ENCODE measurements at regions not wholly inside any gene's neighbourhood (a gene's known extent, or its start where the extent isn't known, plus 50 kb on each side); places are given as distances from the start of the nearest gene placed in this dataset.

- H3K27ac Mint-ChIP-seq = no peak overlapping the region
- H3K36me3 Mint-ChIP-seq = no peaks in the 10 kb centered on the region
- H3K4me3 Mint-ChIP-seq = no peak overlapping the region
- H3K27me3 Mint-ChIP-seq (ENCODE audit: low read depth) = no peaks in the 10 kb centered on the region
- peaks cover 5% of the 10 kb centered on the region; the same call in 1 of the 2 replicates for H3K4me1 Mint-ChIP-seq
- DNase-seq (ENCODE audit: low spot score) (no peak), ATAC-seq (no peak)
- ChIA-PET POLR2A (no interaction called here), CTCF (no interaction called here)
- TF ChIP-seq MAX (CRISPR knock-in tag; IDR thresholded peaks at IDR 0.05) (no peak), ZNF671 (CRISPR knock-in tag; IDR thresholded peaks at IDR 0.05) (no peak), TP53 (CRISPR knock-in tag; IDR thresholded peaks at IDR 0.05) (no peak)
- no peaks in the 10 kb centered on the region for H3K9me3 Mint-ChIP-seq
These were observed 1014.2 kb downstream of the FAT4 start for GRCh38 chr4:126328914-126329313.

DNA sequence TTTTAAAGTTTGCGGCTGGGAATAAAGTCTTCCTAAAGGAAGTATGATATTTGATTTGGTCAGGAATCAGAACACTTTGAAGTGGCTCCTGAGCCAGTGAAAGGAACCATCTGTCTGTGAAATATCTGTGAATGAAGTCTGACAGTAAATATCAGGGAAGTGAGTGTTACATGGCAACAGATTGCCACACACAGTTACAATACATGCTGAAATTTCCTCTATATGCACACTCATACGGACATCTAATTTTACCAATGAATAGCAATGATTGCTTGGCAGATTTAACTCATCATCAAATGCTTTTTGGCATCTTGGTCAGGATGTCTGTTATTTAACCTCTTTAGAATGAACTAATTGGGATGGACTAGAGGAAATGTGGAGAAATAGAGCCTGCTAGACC lies 1023.8 kb downstream of the FAT4 start:
- peaks cover 6% of the 10 kb centered on the region; the same call in 1 of the 2 replicates for H3K4me1 Mint-ChIP-seq

More for the DNA sequence above, 1023.8 kb downstream of the FAT4 start:
- Mint-ChIP-seq H3K27ac (no peak overlapping the region), H3K9me3 (no peaks in the 10 kb centered on the region), H3K27me3 (ENCODE audit: low read depth) (no peaks in the 10 kb centered on the region), H3K4me3 (no peak overlapping the region), H3K36me3 (no peaks in the 10 kb centered on the region)
- ChIA-PET CTCF (no interaction called here), POLR2A (no interaction called here)
- no peak for DNase-seq (ENCODE audit: low spot score)
- TF ChIP-seq, protein P1, sequence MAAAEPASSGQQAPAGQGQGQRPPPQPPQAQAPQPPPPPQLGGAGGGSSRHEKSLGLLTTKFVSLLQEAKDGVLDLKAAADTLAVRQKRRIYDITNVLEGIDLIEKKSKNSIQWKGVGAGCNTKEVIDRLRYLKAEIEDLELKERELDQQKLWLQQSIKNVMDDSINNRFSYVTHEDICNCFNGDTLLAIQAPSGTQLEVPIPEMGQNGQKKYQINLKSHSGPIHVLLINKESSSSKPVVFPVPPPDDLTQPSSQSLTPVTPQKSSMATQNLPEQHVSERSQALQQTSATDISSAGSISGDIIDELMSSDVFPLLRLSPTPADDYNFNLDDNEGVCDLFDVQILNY (CRISPR knock-in tag; IDR thresholded peaks at IDR 0.05) = no peak
- TF ChIP-seq GRHL2 (CRISPR knock-in tag; IDR thresholded peaks at IDR 0.05; ENCODE audit: insufficient replicate concordance, severe bottlenecking) = no peak
- TF ChIP-seq TCF7 (CRISPR knock-in tag; IDR thresholded peaks at IDR 0.05; ENCODE audit: low read depth) = no peak
- TF ChIP-seq ZNF425 (CRISPR knock-in tag; conservative IDR thresholded peaks at IDR 0.05) = no peak
- TF ChIP-seq USF2 (CRISPR knock-in tag; IDR thresholded peaks at IDR 0.05) = no peak
- TF ChIP-seq, protein P2, sequence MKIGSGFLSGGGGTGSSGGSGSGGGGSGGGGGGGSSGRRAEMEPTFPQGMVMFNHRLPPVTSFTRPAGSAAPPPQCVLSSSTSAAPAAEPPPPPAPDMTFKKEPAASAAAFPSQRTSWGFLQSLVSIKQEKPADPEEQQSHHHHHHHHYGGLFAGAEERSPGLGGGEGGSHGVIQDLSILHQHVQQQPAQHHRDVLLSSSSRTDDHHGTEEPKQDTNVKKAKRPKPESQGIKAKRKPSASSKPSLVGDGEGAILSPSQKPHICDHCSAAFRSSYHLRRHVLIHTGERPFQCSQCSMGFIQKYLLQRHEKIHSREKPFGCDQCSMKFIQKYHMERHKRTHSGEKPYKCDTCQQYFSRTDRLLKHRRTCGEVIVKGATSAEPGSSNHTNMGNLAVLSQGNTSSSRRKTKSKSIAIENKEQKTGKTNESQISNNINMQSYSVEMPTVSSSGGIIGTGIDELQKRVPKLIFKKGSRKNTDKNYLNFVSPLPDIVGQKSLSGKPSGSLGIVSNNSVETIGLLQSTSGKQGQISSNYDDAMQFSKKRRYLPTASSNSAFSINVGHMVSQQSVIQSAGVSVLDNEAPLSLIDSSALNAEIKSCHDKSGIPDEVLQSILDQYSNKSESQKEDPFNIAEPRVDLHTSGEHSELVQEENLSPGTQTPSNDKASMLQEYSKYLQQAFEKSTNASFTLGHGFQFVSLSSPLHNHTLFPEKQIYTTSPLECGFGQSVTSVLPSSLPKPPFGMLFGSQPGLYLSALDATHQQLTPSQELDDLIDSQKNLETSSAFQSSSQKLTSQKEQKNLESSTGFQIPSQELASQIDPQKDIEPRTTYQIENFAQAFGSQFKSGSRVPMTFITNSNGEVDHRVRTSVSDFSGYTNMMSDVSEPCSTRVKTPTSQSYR (CRISPR knock-in tag; IDR thresholded peaks at IDR 0.05) = no peak
- TF ChIP-seq GTF2I (CRISPR knock-in tag; conservative IDR thresholded peaks at IDR 0.05) = no peak
- TF ChIP-seq MAX (CRISPR knock-in tag; IDR thresholded peaks at IDR 0.05) = no peak
- no peak for TF ChIP-seq IRF1 (CRISPR knock-in tag; IDR thresholded peaks at IDR 0.05)
- TF ChIP-seq, protein P3, sequence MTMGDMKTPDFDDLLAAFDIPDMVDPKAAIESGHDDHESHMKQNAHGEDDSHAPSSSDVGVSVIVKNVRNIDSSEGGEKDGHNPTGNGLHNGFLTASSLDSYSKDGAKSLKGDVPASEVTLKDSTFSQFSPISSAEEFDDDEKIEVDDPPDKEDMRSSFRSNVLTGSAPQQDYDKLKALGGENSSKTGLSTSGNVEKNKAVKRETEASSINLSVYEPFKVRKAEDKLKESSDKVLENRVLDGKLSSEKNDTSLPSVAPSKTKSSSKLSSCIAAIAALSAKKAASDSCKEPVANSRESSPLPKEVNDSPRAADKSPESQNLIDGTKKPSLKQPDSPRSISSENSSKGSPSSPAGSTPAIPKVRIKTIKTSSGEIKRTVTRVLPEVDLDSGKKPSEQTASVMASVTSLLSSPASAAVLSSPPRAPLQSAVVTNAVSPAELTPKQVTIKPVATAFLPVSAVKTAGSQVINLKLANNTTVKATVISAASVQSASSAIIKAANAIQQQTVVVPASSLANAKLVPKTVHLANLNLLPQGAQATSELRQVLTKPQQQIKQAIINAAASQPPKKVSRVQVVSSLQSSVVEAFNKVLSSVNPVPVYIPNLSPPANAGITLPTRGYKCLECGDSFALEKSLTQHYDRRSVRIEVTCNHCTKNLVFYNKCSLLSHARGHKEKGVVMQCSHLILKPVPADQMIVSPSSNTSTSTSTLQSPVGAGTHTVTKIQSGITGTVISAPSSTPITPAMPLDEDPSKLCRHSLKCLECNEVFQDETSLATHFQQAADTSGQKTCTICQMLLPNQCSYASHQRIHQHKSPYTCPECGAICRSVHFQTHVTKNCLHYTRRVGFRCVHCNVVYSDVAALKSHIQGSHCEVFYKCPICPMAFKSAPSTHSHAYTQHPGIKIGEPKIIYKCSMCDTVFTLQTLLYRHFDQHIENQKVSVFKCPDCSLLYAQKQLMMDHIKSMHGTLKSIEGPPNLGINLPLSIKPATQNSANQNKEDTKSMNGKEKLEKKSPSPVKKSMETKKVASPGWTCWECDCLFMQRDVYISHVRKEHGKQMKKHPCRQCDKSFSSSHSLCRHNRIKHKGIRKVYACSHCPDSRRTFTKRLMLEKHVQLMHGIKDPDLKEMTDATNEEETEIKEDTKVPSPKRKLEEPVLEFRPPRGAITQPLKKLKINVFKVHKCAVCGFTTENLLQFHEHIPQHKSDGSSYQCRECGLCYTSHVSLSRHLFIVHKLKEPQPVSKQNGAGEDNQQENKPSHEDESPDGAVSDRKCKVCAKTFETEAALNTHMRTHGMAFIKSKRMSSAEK (CRISPR knock-in tag; IDR thresholded peaks at IDR 0.05; ENCODE audit: borderline replicate concordance) = no peak
- TF ChIP-seq ELF4 (CRISPR knock-in tag; IDR thresholded peaks at IDR 0.05; ENCODE audit: low read depth) = no peak
- TF ChIP-seq, protein P4, sequence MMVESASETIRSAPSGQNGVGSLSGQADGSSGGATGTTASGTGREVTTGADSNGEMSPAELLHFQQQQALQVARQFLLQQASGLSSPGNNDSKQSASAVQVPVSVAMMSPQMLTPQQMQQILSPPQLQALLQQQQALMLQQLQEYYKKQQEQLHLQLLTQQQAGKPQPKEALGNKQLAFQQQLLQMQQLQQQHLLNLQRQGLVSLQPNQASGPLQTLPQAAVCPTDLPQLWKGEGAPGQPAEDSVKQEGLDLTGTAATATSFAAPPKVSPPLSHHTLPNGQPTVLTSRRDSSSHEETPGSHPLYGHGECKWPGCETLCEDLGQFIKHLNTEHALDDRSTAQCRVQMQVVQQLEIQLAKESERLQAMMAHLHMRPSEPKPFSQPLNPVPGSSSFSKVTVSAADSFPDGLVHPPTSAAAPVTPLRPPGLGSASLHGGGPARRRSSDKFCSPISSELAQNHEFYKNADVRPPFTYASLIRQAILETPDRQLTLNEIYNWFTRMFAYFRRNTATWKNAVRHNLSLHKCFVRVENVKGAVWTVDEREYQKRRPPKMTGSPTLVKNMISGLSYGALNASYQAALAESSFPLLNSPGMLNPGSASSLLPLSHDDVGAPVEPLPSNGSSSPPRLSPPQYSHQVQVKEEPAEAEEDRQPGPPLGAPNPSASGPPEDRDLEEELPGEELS (CRISPR knock-in tag; IDR thresholded peaks at IDR 0.05) = no peak
- TF ChIP-seq SMAD4 (CRISPR knock-in tag; IDR thresholded peaks at IDR 0.05) = no peak
- TF ChIP-seq IRF2 (CRISPR knock-in tag; IDR thresholded peaks at IDR 0.05; ENCODE audit: borderline replicate concordance, low read depth) = no peak
- ATAC-seq = no peak
